B cell (primary cell): ENCODE measurements at regions not wholly inside any gene's neighbourhood (a gene's known extent, or its start where the extent isn't known, plus 50 kb on each side); places are given as distances from the start of the nearest gene placed in this dataset.
"Not testable (repeated sequence)": the region's sequence is repeated elsewhere in the genome, so short reads cannot be mapped to it uniquely, and the experiment has no call there.

ENCODE experiments used
- ATAC-seq: fragments of 200-7000 bp; cut with Tn5 transposase; one replicate; pipeline ENCODE4 v1.10.0; 2021; ENCODE audit warnings: low read depth, mild to moderate bottlenecking, moderate number of reproducible peaks, moderate library complexity
- CTCF ChIA-PET: fragments of 350-600 bp; sonication (Branson Sonifier 250); formaldehyde crosslinking; loops from one replicate; lab custom pipeline; 2021; ENCODE audit warnings: antibody characterized with exemption, inconsistent platforms; lab: Charles Lee
- POLR2A ChIA-PET: fragments of 350-600 bp; sonication (Branson Sonifier 250); formaldehyde crosslinking; loops from one replicate; lab custom pipeline; 2021; ENCODE audit warnings: antibody characterized with exemption; lab: Charles Lee
- DNase-seq: peaks from one replicate; pipeline ENCODE4 v3.0.0; 2013
- H2AFZ ChIP-seq: 2 replicates; pipeline ENCODE4 v1.6.1; 2012; ENCODE audit warnings: mild to moderate bottlenecking, low read depth, low read length; ENCODE audit not compliant: insufficient read depth, poor library complexity, severe bottlenecking
- H3K27ac ChIP-seq, 2 donors: 1 replicate in 1 of 2; 2 replicates in 1 of 2; pipeline ENCODE4 v1.5.1; 2012 to 2013; ENCODE audit warnings: low read length in 2 of 2, mild to moderate bottlenecking in 2 of 2, moderate library complexity in 1 of 2
- H3K27me3 ChIP-seq, 4 experiments: fragments of 200-600 bp in 1 of 4; sonication (generic) in 1 of 4; replicated peaks in 1 of 4; 1 replicate in 2 of 4; 2 replicates in 2 of 4; pipeline versions ENCODE4 v1.6.1 to v1.7.0; 2013 to 2016; ENCODE audit warnings: low read length in 3 of 4, mild to moderate bottlenecking in 2 of 4, mixed read lengths in 1 of 4, moderate library complexity in 1 of 4; ENCODE audit not compliant: insufficient read depth in 4 of 4, control insufficient read depth in 3 of 4; ENCODE audit errors: control extremely low read depth in 1 of 4
- H3K36me3 ChIP-seq, 2 experiments: replicated peaks in 1 of 2; 1 replicate in 1 of 2; 2 replicates in 1 of 2; pipeline versions ENCODE4 v1.6.1 to v1.7.1; 2013; ENCODE audit warnings: low read length in 1 of 2; ENCODE audit not compliant: insufficient read depth in 2 of 2, control insufficient read depth in 1 of 2; ENCODE audit errors: control extremely low read depth in 1 of 2, extremely low read depth in 1 of 2
- H3K4me1 ChIP-seq, 2 donors: fragments of 200-600 bp in 1 of 2; sonication (generic) in 1 of 2; 1 replicate in 1 of 2; 2 replicates in 1 of 2; pipeline versions ENCODE4 v1.5.1 to v1.6.1; 2013 to 2017; ENCODE audit warnings: low read length in 2 of 2; ENCODE audit not compliant: control insufficient read depth in 2 of 2, insufficient read depth in 2 of 2
- H3K4me2 ChIP-seq: replicated peaks from 2 replicates; pipeline ENCODE3; 2012; ENCODE audit warnings: mild to moderate bottlenecking, low read depth, low read length; ENCODE audit not compliant: poor library complexity, severe bottlenecking
- H3K4me3 ChIP-seq, 5 experiments: fragments of 200-600 bp in 1 of 5; sonication (generic) in 1 of 5; 1 replicate in 3 of 5; 2 replicates in 2 of 5; pipeline versions ENCODE4 v1.5.1 to v1.7.0; 2011 to 2016; ENCODE audit warnings: low read length in 4 of 5, mild to moderate bottlenecking in 4 of 5, low read depth in 2 of 5, control low read depth in 1 of 5, moderate library complexity in 1 of 5; ENCODE audit not compliant: insufficient read depth in 1 of 5; ENCODE audit errors: control extremely low read depth in 1 of 5, extremely low read depth in 1 of 5
- H3K79me2 ChIP-seq: fragments of 200-600 bp; sonication (generic); one replicate; pipeline ENCODE4 v1.6.0; 2016; ENCODE audit warnings: low read length; ENCODE audit not compliant: control insufficient read depth, insufficient read depth
- H3K9ac ChIP-seq: fragments of 200-600 bp; sonication (generic); 2 replicates; pipeline ENCODE4 v1.6.1; 2017; ENCODE audit warnings: mild to moderate bottlenecking, low read length, moderate library complexity
- H3K9me3 ChIP-seq, 3 donors: one replicate each; pipeline versions ENCODE4 v1.6.1 to v1.7.1; 2013; ENCODE audit warnings: low read length in 2 of 3; ENCODE audit not compliant: control insufficient read depth in 2 of 3, insufficient read depth in 1 of 3; ENCODE audit errors: control extremely low read depth in 1 of 3
- H4K20me1 ChIP-seq: 2 replicates; pipeline ENCODE4 v1.6.0; 2012; ENCODE audit warnings: mild to moderate bottlenecking, low read length; ENCODE audit not compliant: insufficient read depth, control insufficient read depth, poor library complexity, severe bottlenecking
- H3K27ac Mint-ChIP-seq: one replicate; pipeline ENCODE4 v1.8.0; 2021; ENCODE audit warnings: mixed read lengths
- H3K27me3 Mint-ChIP-seq: one replicate; pipeline ENCODE4 v1.8.0; 2021; ENCODE audit warnings: mixed read lengths
- H3K4me1 Mint-ChIP-seq: one replicate; pipeline ENCODE4 v1.8.0; 2021; ENCODE audit warnings: mixed read lengths
- H3K4me3 Mint-ChIP-seq: one replicate; pipeline ENCODE4 v1.8.0; 2021; ENCODE audit warnings: mixed read lengths
- H3K9me3 Mint-ChIP-seq: one replicate; pipeline ENCODE4 v1.8.0; 2022; ENCODE audit warnings: mixed read lengths; ENCODE audit not compliant: insufficient read depth
- CTCF ChIP-seq: fragments of 200-600 bp; IDR thresholded peaks from one replicate; pipeline ENCODE4 v1.8.0; 2022; ENCODE audit warnings: antibody characterized with exemption, mild to moderate bottlenecking
- EZH2 ChIP-seq: IDR thresholded peaks from 2 replicates; pipeline ENCODE4 v1.6.1; 2012; ENCODE audit warnings: borderline replicate concordance, low read depth, mild to moderate bottlenecking, moderate library complexity, low read length; ENCODE audit not compliant: insufficient read depth, poor library complexity, severe bottlenecking
- WGBS: methylation state at CpG from one replicate; pipeline ENCODE4 v1.1.5; 2013; ENCODE audit warnings: missing lambda C conversion rate; ENCODE audit not compliant: insufficient coverage; 5-methylcytosine and 5-hydroxymethylcytosine counted together
- intact Hi-C: fragments of 100-400 bp; cut with micrococcal nuclease; formaldehyde crosslinking; loops from one replicate; pipeline ENCODE4 v1.10.0; 2022

DNA sequence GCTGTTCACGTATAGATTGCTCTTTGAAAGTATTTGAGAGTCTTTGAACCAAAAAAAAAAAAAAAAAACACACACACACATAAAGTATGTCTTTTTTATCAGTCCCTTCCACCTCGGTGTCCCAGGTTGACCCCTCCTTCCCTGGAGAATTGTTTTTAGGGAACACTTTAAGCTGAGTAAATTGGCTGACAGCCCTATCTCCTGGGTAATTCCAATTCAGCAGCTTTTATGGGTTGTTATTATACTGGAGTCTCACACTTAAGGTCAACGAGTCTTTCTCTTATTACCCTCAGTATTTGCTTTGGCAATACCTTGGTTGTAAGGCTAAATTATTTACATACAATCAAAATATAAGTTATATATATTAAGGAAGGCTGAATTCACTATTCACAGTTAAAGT, 69.4 kb downstream of the SLC30A10 start:
- H3K9me3 Mint-ChIP-seq, result peaks cover 5% of the 10 kb centered on the region
- H3K4me1 Mint-ChIP-seq, result no peaks in the 10 kb centered on the region
- Histone ChIP-seq H2AFZ (no peak overlapping the region), H3K9me3 (no peaks in the 10 kb centered on the region), H4K20me1 (no peaks in the 10 kb centered on the region), H3K36me3 (no peaks in the 10 kb centered on the region), H3K4me2 (no peak overlapping the region), H3K9ac (no peak overlapping the region), H3K27ac (no peak overlapping the region), H3K79me2 (no peaks in the 10 kb centered on the region), H3K4me1 (no peaks in the 10 kb centered on the region), H3K4me3 (no peak overlapping the region), H3K27me3 (no peaks in the 10 kb centered on the region)
- no peak overlapping the region for H3K27ac Mint-ChIP-seq
- no peak for TF ChIP-seq CTCF
- TF ChIP-seq EZH2, result no peak
- intact Hi-C loops, result no loop called here
- POLR2A ChIA-PET, result no interaction called here
- CTCF ChIA-PET, result interaction anchor here (0.7 kb wide), 1 partner anchor 254 kb away, joined by 3 read pairs; no protein-coding TSS in a partner anchor
- no peak overlapping the region for H3K4me3 Mint-ChIP-seq
- no peak for ATAC-seq
- H3K27me3 Mint-ChIP-seq, result peaks cover 29% of the 10 kb centered on the region
- WGBS, result no CpG with 5 or more reads among the region's 3 CpGs
- DNase-seq, result no peak

DNA sequence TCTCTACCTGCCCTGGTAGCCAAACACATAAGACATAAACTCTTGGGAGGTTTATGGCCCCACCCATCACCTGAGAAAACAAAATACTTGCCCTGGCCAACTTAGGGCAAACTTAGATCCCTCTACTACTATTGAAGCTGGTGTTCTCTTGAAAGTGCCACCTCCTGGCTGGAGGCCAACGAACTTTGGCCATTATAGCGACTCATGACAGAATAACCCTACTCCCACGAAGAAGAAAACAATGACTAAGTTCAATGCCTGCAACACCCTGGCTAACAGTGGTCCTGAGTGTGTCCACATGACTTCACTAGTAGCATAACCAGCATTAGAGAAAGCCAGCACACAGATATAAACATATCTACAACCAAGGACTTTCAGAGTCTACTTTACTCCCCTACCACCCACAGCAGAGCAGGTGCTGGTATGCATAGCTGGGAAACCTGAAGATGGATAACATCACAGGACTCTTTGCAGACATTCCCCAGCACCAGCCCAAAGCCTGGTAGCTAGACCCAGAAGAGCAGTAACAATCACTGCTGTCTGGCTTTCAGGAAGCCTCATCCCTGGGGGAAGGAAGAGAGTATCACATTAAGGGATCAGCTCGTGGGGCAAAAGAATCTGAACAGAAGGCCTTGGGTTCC, 81.0 kb downstream of the SLC30A10 start:
- Mint-ChIP-seq H3K27me3 (peaks cover 4% of the 10 kb centered on the region), H3K27ac (no peak overlapping the region), H3K9me3 (no peaks in the 10 kb centered on the region), H3K4me1 (no peaks in the 10 kb centered on the region), H3K4me3 (no peak overlapping the region)
- Histone ChIP-seq H3K9me3 (peaks cover 0 to 7% (median 0%) of the 10 kb centered on the region in 3 donors), H3K27ac (no peak overlapping the region), H3K36me3 (no peaks in the 10 kb centered on the region), H3K4me3 (no peak overlapping the region), H3K9ac (no peak overlapping the region), H4K20me1 (no peaks in the 10 kb centered on the region), H3K4me2 (no peak overlapping the region), H3K4me1 (no peaks in the 10 kb centered on the region), H2AFZ (no peak overlapping the region), H3K79me2 (no peaks in the 10 kb centered on the region), H3K27me3 (no peaks in the 10 kb centered on the region)
- TF ChIP-seq CTCF, result no peak
- no peak for TF ChIP-seq EZH2
- ChIA-PET CTCF (no interaction called here), POLR2A (interaction anchor here (0.6 kb wide), 1 partner anchor 39 kb away, joined by 5 read pairs; no protein-coding TSS in a partner anchor)
- ATAC-seq (no peak), DNase-seq (no peak)
- 93% methylated on average over 3 of the region's 4 CpGs for WGBS
- intact Hi-C loops, result no loop called here

- ATAC-seq, H2AFZ ChIP-seq, H3K4me3 ChIP-seq, H3K4me3 Mint-ChIP-seq, intact Hi-C loops, H3K4me2 ChIP-seq, H4K20me1 ChIP-seq, H3K9ac ChIP-seq, H3K27ac Mint-ChIP-seq, H3K9me3 Mint-ChIP-seq, H3K27me3 ChIP-seq, H3K9me3 ChIP-seq, H3K27ac ChIP-seq, H3K4me1 Mint-ChIP-seq, POLR2A ChIA-PET, DNase-seq, CTCF ChIA-PET, H3K36me3 ChIP-seq, H3K4me1 ChIP-seq, H3K79me2 ChIP-seq: not testable (repeated sequence)
- peaks cover 23% of the 10 kb centered on the region for H3K27me3 Mint-ChIP-seq
- 81% methylated on average over 12 of the region's 15 CpGs for WGBS
These were observed 88.8 kb downstream of the SLC30A10 start for GRCh38 chr1:219839595-219839994.
